Rectal smooth muscle tissue (tissue), 1 donor: ENCODE measurements at regions not wholly inside any gene's neighbourhood (a gene's known extent, or its start where the extent isn't known, plus 50 kb on each side); places are given as distances from the start of the nearest gene placed in this dataset.

Experiments
- H3K27ac ChIP-seq: one replicate; pipeline ENCODE4 v1.7.0; 2013; ENCODE audit warnings: low read depth, low read length, inconsistent platforms
- H3K27me3 ChIP-seq: one replicate; pipeline ENCODE4 v1.7.0; 2013; ENCODE audit warnings: low read length; ENCODE audit not compliant: control insufficient read depth, insufficient read depth
- H3K36me3 ChIP-seq: one replicate; pipeline ENCODE4 v1.7.0; 2013; ENCODE audit warnings: low read length; ENCODE audit not compliant: control insufficient read depth, insufficient read depth
- H3K4me1 ChIP-seq: one replicate; pipeline ENCODE4 v1.7.0; 2013; ENCODE audit warnings: low read length; ENCODE audit not compliant: control insufficient read depth, insufficient read depth
- H3K4me3 ChIP-seq: one replicate; pipeline ENCODE4 v1.7.0; 2013; ENCODE audit warnings: low read length
- H3K9ac ChIP-seq: one replicate; pipeline ENCODE4 v1.7.0; 2013; ENCODE audit warnings: low read length

- H3K27me3 ChIP-seq, result no peaks in the 10 kb centered on the region
- H3K27ac ChIP-seq, result no peak overlapping the region
- H3K36me3 ChIP-seq, result no peaks in the 10 kb centered on the region
- no peak overlapping the region for H3K9ac ChIP-seq
- no peaks in the 10 kb centered on the region for H3K4me1 ChIP-seq
- no peak overlapping the region for H3K4me3 ChIP-seq
These were observed 1111.8 kb upstream of the LCORL start for GRCh38 chr4:19133315-19133714.

GRCh38 chr4:19130866-19131265 is 1109.3 kb upstream of the LCORL start:
- no peaks in the 10 kb centered on the region for H3K36me3 ChIP-seq
- H3K9ac ChIP-seq, result no peak overlapping the region
- H3K4me3 ChIP-seq, result no peak overlapping the region
- H3K4me1 ChIP-seq, result no peaks in the 10 kb centered on the region
- H3K27ac ChIP-seq, result no peak overlapping the region
- no peaks in the 10 kb centered on the region for H3K27me3 ChIP-seq

DNA sequence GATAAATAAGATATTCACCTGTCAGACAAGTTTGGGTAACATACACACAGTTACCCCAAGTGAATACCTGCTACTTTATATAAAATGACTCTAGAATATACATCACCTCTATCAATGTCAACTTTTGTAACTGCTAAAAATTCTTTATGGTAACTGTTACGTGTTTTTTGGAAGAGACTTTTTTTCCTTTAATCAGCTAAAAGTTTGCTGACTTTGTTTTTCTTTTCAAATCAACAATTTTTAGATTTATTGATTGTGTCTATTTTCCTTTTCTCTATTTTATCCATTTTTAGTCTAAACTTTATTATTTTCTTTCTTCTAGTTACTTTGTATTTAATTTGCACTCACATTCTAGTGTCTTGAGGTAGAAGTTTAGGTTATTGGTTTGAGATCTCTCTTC is 1106.6 kb upstream of the LCORL start:
- no peak overlapping the region for H3K4me3 ChIP-seq
- no peak overlapping the region for H3K27ac ChIP-seq
- H3K9ac ChIP-seq, result no peak overlapping the region
- H3K36me3 ChIP-seq, result no peaks in the 10 kb centered on the region
- no peaks in the 10 kb centered on the region for H3K4me1 ChIP-seq
- no peaks in the 10 kb centered on the region for H3K27me3 ChIP-seq

DNA sequence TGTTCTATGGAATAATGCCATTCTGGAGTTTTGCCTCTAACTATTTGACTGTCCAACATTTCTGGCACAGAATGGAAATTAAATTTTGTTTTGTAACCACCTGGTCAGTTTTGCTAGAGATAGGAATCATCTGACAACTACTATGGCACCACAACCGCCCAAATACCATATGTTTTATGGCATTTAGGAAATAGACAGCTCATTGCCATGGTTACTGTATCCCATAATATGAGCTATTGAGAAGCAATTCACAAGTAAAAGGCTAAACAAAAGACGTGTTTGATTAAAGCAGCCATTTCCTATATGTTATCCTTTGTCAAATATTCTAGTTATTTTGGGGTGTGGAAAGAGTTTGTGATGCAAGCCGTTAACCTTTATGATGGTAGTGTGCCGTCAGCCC is 1105.3 kb upstream of the LCORL start:
- H3K27me3 ChIP-seq, result no peaks in the 10 kb centered on the region
- no peaks in the 10 kb centered on the region for H3K36me3 ChIP-seq

DNA sequence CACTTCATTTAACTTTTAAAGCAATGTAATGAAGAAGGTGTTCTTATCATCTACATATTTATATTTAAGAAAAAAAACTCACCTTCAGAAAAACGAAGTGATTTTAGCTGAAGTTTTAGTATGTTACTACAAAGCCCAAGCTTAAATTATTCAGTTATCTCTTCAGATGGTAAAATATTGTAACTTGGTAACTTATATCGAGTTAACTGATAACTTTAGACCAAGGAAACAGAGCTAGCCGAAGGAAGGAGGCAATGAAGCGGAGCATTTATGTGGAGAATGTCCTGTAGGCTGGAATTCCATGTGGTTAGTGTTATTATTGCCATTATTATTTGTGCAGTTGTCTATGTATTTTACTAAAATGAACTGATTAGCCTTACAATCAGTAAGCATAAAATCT is 1102.1 kb upstream of the LCORL start:
- Histone ChIP-seq H3K9ac (no peak overlapping the region), H3K27me3 (no peaks in the 10 kb centered on the region), H3K27ac (no peak overlapping the region), H3K4me1 (no peaks in the 10 kb centered on the region), H3K4me3 (no peak overlapping the region), H3K36me3 (no peaks in the 10 kb centered on the region)

More for the DNA sequence above, 1105.3 kb upstream of the LCORL start:
- Histone ChIP-seq H3K4me3 (no peak overlapping the region), H3K9ac (no peak overlapping the region), H3K27ac (no peak overlapping the region), H3K4me1 (no peaks in the 10 kb centered on the region)

- no peak overlapping the region for H3K9ac ChIP-seq
- no peak overlapping the region for H3K27ac ChIP-seq
- H3K27me3 ChIP-seq, result no peaks in the 10 kb centered on the region
- H3K4me1 ChIP-seq, result no peaks in the 10 kb centered on the region
- no peak overlapping the region for H3K4me3 ChIP-seq
- H3K36me3 ChIP-seq, result no peaks in the 10 kb centered on the region
These were observed 1098.5 kb upstream of the LCORL start for GRCh38 chr4:19119904-19120560.

DNA sequence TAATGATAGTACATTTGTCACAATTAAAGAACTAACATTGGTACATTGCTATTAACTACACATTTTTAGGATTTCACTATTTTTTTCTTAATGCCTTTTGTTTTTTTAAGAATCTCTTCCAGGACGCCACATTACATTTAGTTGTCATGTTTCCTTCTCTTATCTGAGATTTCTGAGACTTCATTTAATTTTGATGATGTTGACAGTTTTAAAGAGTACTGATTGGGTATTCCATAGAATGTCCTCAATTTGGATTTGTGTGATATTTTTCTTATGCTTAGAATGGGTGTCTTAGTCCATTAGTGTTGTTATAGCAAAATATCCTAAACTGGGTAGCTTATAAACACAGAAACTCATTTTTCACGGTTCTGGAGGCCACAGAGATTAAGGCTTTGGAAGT is 1095.5 kb upstream of the LCORL start:
- H3K4me3 ChIP-seq, result no peak overlapping the region
- H3K27ac ChIP-seq, result no peak overlapping the region
- no peaks in the 10 kb centered on the region for H3K27me3 ChIP-seq
- no peak overlapping the region for H3K9ac ChIP-seq
- no peaks in the 10 kb centered on the region for H3K36me3 ChIP-seq
- no peaks in the 10 kb centered on the region for H3K4me1 ChIP-seq

DNA sequence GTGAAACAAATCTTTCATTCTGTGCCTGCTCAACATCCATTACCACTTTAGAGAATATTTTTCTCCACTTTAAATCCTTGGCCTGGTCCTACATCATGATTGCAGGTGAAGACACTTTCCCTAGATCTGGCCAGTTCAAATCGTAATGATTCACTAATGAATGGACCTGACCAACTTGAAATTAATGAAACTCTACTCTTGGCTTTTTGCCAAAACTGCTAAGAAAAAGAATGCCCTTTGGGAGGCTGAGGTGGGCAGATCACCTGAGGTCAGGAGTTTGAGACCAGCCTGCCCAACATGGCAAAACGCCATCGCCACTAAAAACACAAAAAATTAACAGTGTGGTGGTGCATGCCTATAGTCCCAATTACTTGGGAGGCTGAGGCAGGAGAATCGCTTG is 1082.6 kb upstream of the LCORL start:
- H3K4me1 ChIP-seq, result no peaks in the 10 kb centered on the region
- no peak overlapping the region for H3K9ac ChIP-seq
- H3K27ac ChIP-seq, result no peak overlapping the region
- H3K36me3 ChIP-seq, result no peaks in the 10 kb centered on the region
- no peaks in the 10 kb centered on the region for H3K27me3 ChIP-seq
- H3K4me3 ChIP-seq, result no peak overlapping the region

DNA sequence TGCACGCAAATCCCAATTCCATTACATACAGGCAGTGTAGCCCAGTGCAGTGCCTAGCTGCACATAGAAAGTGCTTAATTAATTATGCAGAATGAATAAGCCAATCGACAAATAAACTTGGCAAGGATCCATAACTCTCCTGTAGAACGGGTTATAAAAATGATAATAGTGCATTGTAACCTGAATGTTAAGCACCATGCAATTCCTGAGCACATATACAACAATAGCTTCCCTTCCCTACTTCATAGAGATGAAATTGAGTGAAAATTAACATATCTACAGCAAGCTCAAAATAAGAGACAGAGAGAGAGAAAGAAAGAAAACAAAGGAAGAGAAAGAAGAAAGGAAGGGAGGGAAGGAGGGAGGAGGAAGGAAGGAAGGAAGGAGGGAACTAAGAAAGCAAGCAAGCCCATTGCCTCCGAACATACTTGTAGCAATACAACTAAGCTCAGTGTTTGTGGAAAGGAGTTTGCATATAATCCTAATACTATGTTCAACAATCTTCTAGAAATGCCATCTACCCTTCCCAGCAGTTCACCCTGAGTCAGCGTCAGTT is 1074.0 kb upstream of the LCORL start:
- Histone ChIP-seq H3K27me3 (no peaks in the 10 kb centered on the region), H3K4me1 (no peaks in the 10 kb centered on the region), H3K4me3 (no peak overlapping the region), H3K36me3 (no peaks in the 10 kb centered on the region), H3K27ac (no peak overlapping the region), H3K9ac (no peak overlapping the region)

- Histone ChIP-seq H3K27ac (no peak overlapping the region), H3K9ac (no peak overlapping the region)
These were observed 1072.4 kb upstream of the LCORL start for GRCh38 chr4:19093951-19094350.

GRCh38 chr4:19092797-19093196 is 1071.2 kb upstream of the LCORL start:
- no peaks in the 10 kb centered on the region for H3K36me3 ChIP-seq
- H3K4me3 ChIP-seq, result no peak overlapping the region
- no peaks in the 10 kb centered on the region for H3K27me3 ChIP-seq
- no peak overlapping the region for H3K27ac ChIP-seq
- H3K4me1 ChIP-seq, result no peaks in the 10 kb centered on the region
- no peak overlapping the region for H3K9ac ChIP-seq

More at GRCh38 chr4:19093951-19094350, 1072.4 kb upstream of the LCORL start:
- Histone ChIP-seq H3K4me3 (no peak overlapping the region), H3K36me3 (no peaks in the 10 kb centered on the region), H3K4me1 (no peaks in the 10 kb centered on the region), H3K27me3 (no peaks in the 10 kb centered on the region)

- Histone ChIP-seq H3K27ac (no peak overlapping the region), H3K36me3 (no peaks in the 10 kb centered on the region), H3K9ac (no peak overlapping the region), H3K4me1 (no peaks in the 10 kb centered on the region), H3K27me3 (no peaks in the 10 kb centered on the region), H3K4me3 (no peak overlapping the region)
These were observed 1052.5 kb upstream of the LCORL start for GRCh38 chr4:19074036-19074435.

- H3K27ac ChIP-seq, result no peak overlapping the region
- H3K9ac ChIP-seq, result no peak overlapping the region
- no peaks in the 10 kb centered on the region for H3K36me3 ChIP-seq
- no peaks in the 10 kb centered on the region for H3K4me1 ChIP-seq
- H3K27me3 ChIP-seq, result no peaks in the 10 kb centered on the region
- no peak overlapping the region for H3K4me3 ChIP-seq
These were observed 1042.1 kb upstream of the LCORL start for GRCh38 chr4:19063662-19064061.
